ENCODE measurements at regions not wholly inside any gene's neighbourhood (a gene's known extent, or its start where the extent isn't known, plus 50 kb on each side); places are given as distances from the start of the nearest gene placed in this dataset.

DNA sequence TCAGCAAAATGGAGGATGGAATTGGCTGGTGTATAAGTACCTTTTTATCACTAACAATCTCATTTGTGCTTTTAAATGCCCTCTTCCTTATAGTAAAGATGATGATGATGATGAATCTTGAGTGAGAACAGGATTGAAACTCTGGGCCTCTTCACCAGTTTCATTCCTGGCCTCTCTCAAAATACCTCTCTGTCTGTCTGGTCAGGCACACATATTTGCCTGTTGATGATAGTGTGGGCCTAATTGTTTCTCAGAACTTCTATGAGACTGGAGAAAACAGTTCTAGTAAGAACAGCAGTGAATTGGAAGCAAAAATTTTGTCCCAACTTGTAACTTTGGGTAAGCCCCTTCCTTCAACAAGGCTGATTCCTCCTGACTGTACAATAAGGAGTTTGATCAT is 94.4 kb upstream of the RGS4 start:
- no peak for DNase-seq
- Histone ChIP-seq H3K27ac (no peak overlapping the region), H3K27me3 (no peaks in the 10 kb centered on the region), H3K36me3 (no peaks in the 10 kb centered on the region), H3K4me1 (no peaks in the 10 kb centered on the region), H3K9me3 (no peaks in the 10 kb centered on the region), H3K4me3 (no peak overlapping the region)
- intact Hi-C loops (cut with DNase I) = no loop called here
- no peak for TF ChIP-seq CTCF (IDR thresholded peaks at IDR 0.05)
- TF ChIP-seq POLR2A (IDR thresholded peaks at IDR 0.05) = no peak
- no peak for ATAC-seq

DNA sequence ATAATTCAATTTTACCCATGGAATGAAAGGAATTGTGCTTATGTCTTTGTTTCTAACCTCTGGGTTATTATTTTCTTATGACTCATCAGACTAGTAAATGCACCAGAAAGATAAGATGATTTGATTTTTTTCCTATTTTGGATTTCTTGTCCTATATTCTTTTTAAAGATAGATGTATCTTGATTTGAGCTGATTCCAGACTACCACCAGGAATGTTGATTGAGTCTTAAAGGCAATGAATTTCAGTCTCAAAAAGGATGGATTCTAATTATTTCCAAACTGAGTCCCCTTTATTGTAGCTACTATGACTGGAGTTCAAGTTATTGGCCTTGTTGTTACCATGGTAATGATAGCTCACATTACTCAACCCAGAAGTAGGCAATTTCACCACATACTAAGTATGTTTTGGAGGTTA is 95.8 kb upstream of the RGS4 start:
- no peaks in the 10 kb centered on the region for H3K4me1 ChIP-seq
- DNase-seq (no peak), ATAC-seq (no peak)
- H3K27ac ChIP-seq = no peak overlapping the region
- no peaks in the 10 kb centered on the region for H3K36me3 ChIP-seq
- H3K4me3 ChIP-seq = no peak overlapping the region
- H3K27me3 ChIP-seq = no peaks in the 10 kb centered on the region
- intact Hi-C loops (cut with DNase I) = no loop called here
- H3K9me3 ChIP-seq = no peaks in the 10 kb centered on the region
- TF ChIP-seq POLR2A (IDR thresholded peaks at IDR 0.05) (no peak), CTCF (IDR thresholded peaks at IDR 0.05) (no peak)

DNA sequence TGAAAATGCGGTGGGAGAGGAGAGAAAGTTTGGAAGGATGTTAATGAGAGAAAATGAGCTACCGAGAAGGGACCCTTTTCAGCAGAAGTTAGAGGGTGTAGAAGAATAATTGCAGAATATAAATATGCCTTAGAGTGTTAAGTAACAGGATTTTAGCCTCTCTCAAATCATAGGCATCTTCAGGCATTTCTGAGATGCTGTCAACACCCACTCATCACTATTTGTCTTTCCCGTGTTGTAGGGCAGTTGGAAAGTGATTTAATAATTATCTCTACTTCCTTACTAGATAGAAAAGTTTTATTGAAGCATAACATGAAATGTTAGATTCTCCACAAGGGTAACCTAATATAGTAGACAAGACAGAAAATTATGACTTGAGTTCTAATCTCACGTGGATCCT is 96.4 kb upstream of the RGS4 start:
- WGBS (ENCODE audit: insufficient coverage, low coverage, low lambda C conversion rate, missing lambda C conversion rate) = 73% methylated on average over 4 of the region's 4 CpGs
- H3K36me3 ChIP-seq = no peaks in the 10 kb centered on the region
- H3K27ac ChIP-seq = no peak overlapping the region
- ATAC-seq = no peak
- H3K4me3 ChIP-seq = no peak overlapping the region
- H3K4me1 ChIP-seq = no peaks in the 10 kb centered on the region
- H3K9me3 ChIP-seq = no peaks in the 10 kb centered on the region
- DNase-seq = no peak
- no peaks in the 10 kb centered on the region for H3K27me3 ChIP-seq
- TF ChIP-seq CTCF (IDR thresholded peaks at IDR 0.05) (no peak), POLR2A (IDR thresholded peaks at IDR 0.05) (no peak)
- intact Hi-C loops (cut with DNase I) = no loop called here

DNA sequence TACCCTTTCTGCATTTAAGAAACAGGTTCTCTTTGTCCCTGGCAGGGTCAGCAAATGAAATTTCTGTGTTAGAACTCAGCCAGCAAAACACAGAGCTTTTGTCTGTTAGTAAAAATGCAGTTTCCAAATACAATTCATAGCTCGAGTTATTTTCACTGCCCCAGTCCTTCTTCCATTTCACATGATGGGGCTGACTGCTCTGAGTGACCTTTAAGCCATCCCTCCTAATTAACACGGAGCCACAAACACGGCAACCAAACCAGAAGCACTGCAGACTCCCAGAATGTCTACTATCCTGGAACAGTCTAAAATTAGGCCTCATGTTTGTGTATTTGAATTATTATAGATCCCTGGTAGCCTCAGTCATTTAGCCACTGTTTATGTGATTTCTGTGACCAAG is 99.1 kb upstream of the RGS4 start:
- intact Hi-C loops (cut with DNase I) = no loop called here
- H3K27ac ChIP-seq = no peak overlapping the region
- no peaks in the 10 kb centered on the region for H3K9me3 ChIP-seq
- no peak for TF ChIP-seq POLR2A (IDR thresholded peaks at IDR 0.05)
- TF ChIP-seq CTCF (IDR thresholded peaks at IDR 0.05) = no peak
- no peak overlapping the region for H3K4me3 ChIP-seq
- no peaks in the 10 kb centered on the region for H3K4me1 ChIP-seq
- WGBS (ENCODE audit: insufficient coverage, low coverage, low lambda C conversion rate, missing lambda C conversion rate) = 27% methylated on average over 3 of the region's 3 CpGs
- DNase-seq (no peak), ATAC-seq (no peak)
- H3K36me3 ChIP-seq = no peaks in the 10 kb centered on the region
- H3K27me3 ChIP-seq = no peaks in the 10 kb centered on the region

DNA sequence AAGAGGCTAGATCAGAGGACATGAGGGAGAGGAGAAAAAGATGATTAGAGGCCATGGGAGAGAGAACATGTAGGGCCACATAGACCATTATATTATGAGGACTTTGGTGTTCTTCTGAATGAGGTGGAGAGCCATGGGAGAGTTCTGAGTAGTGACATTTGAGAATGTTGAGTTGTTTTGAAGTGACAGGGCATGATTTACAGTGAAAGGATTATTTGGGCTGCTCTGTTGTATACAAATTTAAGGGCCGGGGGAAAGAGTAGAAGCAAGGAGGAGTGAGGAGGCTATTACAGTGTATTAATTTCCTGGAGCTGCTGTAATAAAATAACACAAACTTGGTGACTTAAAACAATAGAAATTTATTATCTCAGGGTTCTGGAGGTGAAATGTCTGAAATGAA is 102.5 kb upstream of the RGS4 start:
- Histone ChIP-seq H3K9me3 (no peaks in the 10 kb centered on the region), H3K4me3 (no peak overlapping the region), H3K27ac (no peak overlapping the region), H3K27me3 (no peaks in the 10 kb centered on the region), H3K36me3 (no peaks in the 10 kb centered on the region), H3K4me1 (no peaks in the 10 kb centered on the region)
- ATAC-seq = no peak
- intact Hi-C loops (cut with DNase I) = no loop called here
- TF ChIP-seq CTCF (IDR thresholded peaks at IDR 0.05) (no peak), POLR2A (IDR thresholded peaks at IDR 0.05) (no peak)
- DNase-seq = no peak
- WGBS (ENCODE audit: insufficient coverage, low coverage, low lambda C conversion rate, missing lambda C conversion rate) = 33% methylated on average over 1 of the region's 1 CpG

All from right lobe of liver (tissue), 6 donors.